Transverse colon (tissue), 4 donors: ENCODE measurements at regions not wholly inside any gene's neighbourhood (a gene's known extent, or its start where the extent isn't known, plus 50 kb on each side); places are given as distances from the start of the nearest gene placed in this dataset.

ENCODE experiments used
- DNase-seq: peaks from one replicate; pipeline ENCODE4 v3.0.0-alpha.2; 2019
- H3K27ac ChIP-seq, 4 donors: fragments of 200-600 bp; sonication (generic); 2 replicates each; pipeline ENCODE4 v1.5.1; 2016 to 2018; ENCODE audit warnings: inconsistent platforms in 4 of 4
- H3K27me3 ChIP-seq: fragments of 200-600 bp; sonication (generic); 2 replicates; pipeline ENCODE4 v1.5.1; 2017; ENCODE audit warnings: inconsistent platforms
- H3K36me3 ChIP-seq, 4 donors: fragments of 200-600 bp; sonication (generic); 2 replicates each; pipeline ENCODE4 v1.5.1; 2017 to 2019; ENCODE audit warnings: inconsistent platforms in 4 of 4
- H3K4me1 ChIP-seq, 4 donors: fragments of 200-600 bp; sonication (generic); 2 replicates each; pipeline ENCODE4 v1.5.1; 2017 to 2020; ENCODE audit warnings: inconsistent platforms in 4 of 4
- H3K4me3 ChIP-seq, 4 donors: fragments of 200-600 bp; sonication (generic); 1 replicate in 1 of 4; 2 replicates in 3 of 4; pipeline versions ENCODE4 v1.5.1 to v1.6.1; 2017 to 2019; ENCODE audit warnings: inconsistent platforms in 4 of 4
- H3K9me3 ChIP-seq, 2 donors: fragments of 200-600 bp; sonication (generic); 2 replicates each; pipeline ENCODE4 v1.5.1; 2017 to 2019; ENCODE audit warnings: inconsistent platforms in 2 of 2
- CTCF ChIP-seq, 5 experiments: fragments of 200-600 bp in 3 of 5; fragments of 450-650 bp in 2 of 5; sonication (generic) in 3 of 5; IDR thresholded peaks; 1 replicate in 2 of 5; 2 replicates in 3 of 5; pipeline ENCODE4 v1.5.1; 2016 to 2017; ENCODE audit warnings: antibody characterized with exemption in 5 of 5, inconsistent platforms in 3 of 5, mild to moderate bottlenecking in 2 of 5, moderate library complexity in 1 of 5
- EP300 ChIP-seq: sonication (generic); formaldehyde crosslinking; IDR thresholded peaks from one replicate; pipeline ENCODE4 v1.6.1; 2017; ENCODE audit warnings: antibody characterized with exemption, low read depth
- POLR2A ChIP-seq: fragments of 450-650 bp; IDR thresholded peaks from one replicate; pipeline ENCODE4 v1.6.1; 2016; ENCODE audit warnings: antibody characterized with exemption, mild to moderate bottlenecking, moderate library complexity
- POLR2AphosphoS5 ChIP-seq, 3 donors: sonication (generic); formaldehyde crosslinking; IDR thresholded peaks; one replicate each; pipeline ENCODE4 v1.6.1; 2016; ENCODE audit warnings: antibody characterized with exemption in 3 of 3
- WGBS, 2 donors: methylation state at CpG; one replicate each; pipeline ENCODE4 v1.1.5; 2018; ENCODE audit warnings: low coverage in 1 of 2; 5-methylcytosine and 5-hydroxymethylcytosine counted together
- in situ Hi-C, 4 donors: fragments of 200-750 bp; cut with MboI; loops; one replicate each; pipeline versions ENCODE4 v1.15.0 to v1.15.1; 2017; ENCODE audit warnings: low sequenced_read_pairs in 3 of 4, low pct_ligation_motif_present in 1 of 4, low pct_unique_long_range_greater_than_20kb in 1 of 4
- intact Hi-C: fragments of 100-400 bp; cut with DNase I; formaldehyde crosslinking; loops from one replicate; pipeline ENCODE4 v1.15.1; 2023; ENCODE audit warnings: low total_unique reads

DNA sequence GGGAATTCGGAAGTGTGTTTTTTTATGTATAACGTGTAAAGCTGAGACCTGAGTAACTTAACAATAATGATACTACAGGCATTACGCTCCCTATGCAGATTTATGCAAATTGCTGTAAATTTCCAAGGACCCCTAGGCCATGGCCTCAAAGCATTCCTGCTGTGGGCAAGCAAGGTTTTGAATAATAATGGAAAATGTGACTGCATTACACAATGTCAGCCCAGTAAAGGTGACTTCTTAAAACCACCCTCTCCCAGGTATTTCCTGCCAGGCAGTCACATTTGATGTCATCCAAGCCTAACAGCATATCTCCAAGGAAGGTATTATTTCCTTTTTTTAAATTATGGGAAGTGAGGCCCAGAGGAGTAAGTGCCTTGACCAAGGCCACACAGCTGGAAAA, 621.0 kb downstream of the BCL11B start:
- no peak for DNase-seq
- H3K27ac ChIP-seq, result no peak overlapping the region
- H3K9me3 ChIP-seq, result peaks cover 3 to 6% of the 10 kb centered on the region in 2 donors
- intact Hi-C loops, result no loop called here
- H3K4me3 ChIP-seq, result no peak overlapping the region
- in situ Hi-C loops, result no loop called here
- no peak for TF ChIP-seq CTCF (IDR thresholded peaks at IDR 0.05)
- no peak for TF ChIP-seq POLR2AphosphoS5 (IDR thresholded peaks at IDR 0.05)
- no peak for TF ChIP-seq POLR2A
- no peaks in the 10 kb centered on the region for H3K36me3 ChIP-seq
- no peaks in the 10 kb centered on the region for H3K4me1 ChIP-seq
- H3K27me3 ChIP-seq, result no peaks in the 10 kb centered on the region
- 67 to 71% methylated on average over 3 of the region's 3 CpGs for WGBS, 2 donors

- Histone ChIP-seq H3K36me3 (no peaks in the 10 kb centered on the region), H3K9me3 (no peaks in the 10 kb centered on the region), H3K4me3 (no peak overlapping the region), H3K4me1 (no peaks in the 10 kb centered on the region), H3K27ac (no peak overlapping the region), H3K27me3 (peaks cover 15% of the 10 kb centered on the region)
- in situ Hi-C loops, result no loop called here
- no peak for TF ChIP-seq POLR2AphosphoS5 (IDR thresholded peaks at IDR 0.05)
- no peak for TF ChIP-seq CTCF (IDR thresholded peaks at IDR 0.05)
- TF ChIP-seq POLR2A, result no peak
- TF ChIP-seq EP300, result no peak
- intact Hi-C loops, result no loop called here
- WGBS, 2 donors, result 54 to 75% methylated on average over 2 to 4 of the region's 4 CpGs
- no peak for DNase-seq
These were observed 607.0 kb downstream of the BCL11B start for GRCh38 chr14:98665007-98665406.

- 39 to 46% methylated on average over 5 of the region's 5 CpGs for WGBS, 2 donors
- no peak overlapping the region for H3K27ac ChIP-seq
- peaks cover 22% of the 10 kb centered on the region for H3K27me3 ChIP-seq
- intact Hi-C loops, result no loop called here
- TF ChIP-seq EP300 (no peak), CTCF (IDR thresholded peaks at IDR 0.05) (no peak), POLR2AphosphoS5 (IDR thresholded peaks at IDR 0.05) (no peak), POLR2A (no peak)
- H3K4me1 ChIP-seq, result no peaks in the 10 kb centered on the region
- H3K9me3 ChIP-seq, result no peaks in the 10 kb centered on the region
- H3K4me3 ChIP-seq, result no peak overlapping the region
- DNase-seq, result no peak
- in situ Hi-C loops, result no loop called here
- no peaks in the 10 kb centered on the region for H3K36me3 ChIP-seq
These were observed 605.5 kb downstream of the BCL11B start for GRCh38 chr14:98666545-98666944.

- H3K27ac ChIP-seq, result no peak overlapping the region
- no peak overlapping the region for H3K4me3 ChIP-seq
- no peaks in the 10 kb centered on the region for H3K36me3 ChIP-seq
- no peak for TF ChIP-seq CTCF (IDR thresholded peaks at IDR 0.05)
- TF ChIP-seq POLR2A, result no peak
- no peak for TF ChIP-seq EP300
- TF ChIP-seq POLR2AphosphoS5 (IDR thresholded peaks at IDR 0.05), result no peak
- intact Hi-C loops (no loop called here), in situ Hi-C loops (no loop called here)
- 82% methylated on average over 3 of the region's 3 CpGs; no CpG with 5 or more reads in 1 of the 2 donors for WGBS, 2 donors
- H3K4me1 ChIP-seq, result no peaks in the 10 kb centered on the region
- peaks cover 0 to 10% of the 10 kb centered on the region in 2 donors for H3K9me3 ChIP-seq
- no peaks in the 10 kb centered on the region for H3K27me3 ChIP-seq
- DNase-seq, result no peak
These were observed 590.0 kb downstream of the BCL11B start for GRCh38 chr14:98682033-98682432.
